Vagina (tissue), 2 donors: ENCODE measurements at regions not wholly inside any gene's neighbourhood (a gene's known extent, or its start where the extent isn't known, plus 50 kb on each side); places are given as distances from the start of the nearest gene placed in this dataset.

Experiments
- POLR2A ChIP-seq, 2 donors: fragments of 450-650 bp; IDR thresholded peaks; one replicate each; pipeline ENCODE4 v1.6.1; 2017; ENCODE audit warnings: antibody characterized with exemption in 2 of 2, mild to moderate bottlenecking in 2 of 2, moderate library complexity in 2 of 2
- POLR2AphosphoS5 ChIP-seq, 2 donors: sonication (generic); formaldehyde crosslinking; IDR thresholded peaks; one replicate each; pipeline ENCODE4 v1.9.0; 2017; ENCODE audit warnings: antibody characterized with exemption in 2 of 2, mild to moderate bottlenecking in 2 of 2, low read depth in 1 of 2; ENCODE audit not compliant: insufficient read depth in 1 of 2
- TF ChIP-seq, protein P1 (sequence below), 3 experiments: fragments of 450-650 bp in 2 of 3; fragments of 200-600 bp in 1 of 3; sonication (generic) in 1 of 3; IDR thresholded peaks; one replicate each; pipeline ENCODE4 v1.5.1; 2017 to 2019; ENCODE audit warnings: antibody characterized with exemption in 3 of 3, mild to moderate bottlenecking in 2 of 3, moderate library complexity in 2 of 3

GRCh38 chr12:113698510-113698858, 226.8 kb upstream of the LHX5 start:
- TF ChIP-seq POLR2A (IDR thresholded peaks at IDR 0.05) (no peak), POLR2AphosphoS5 (IDR thresholded peaks at IDR 0.05; ENCODE audit: insufficient read depth in 1 of 2, low read depth in 1 of 2) (no peak)
- TF ChIP-seq, protein P1, sequence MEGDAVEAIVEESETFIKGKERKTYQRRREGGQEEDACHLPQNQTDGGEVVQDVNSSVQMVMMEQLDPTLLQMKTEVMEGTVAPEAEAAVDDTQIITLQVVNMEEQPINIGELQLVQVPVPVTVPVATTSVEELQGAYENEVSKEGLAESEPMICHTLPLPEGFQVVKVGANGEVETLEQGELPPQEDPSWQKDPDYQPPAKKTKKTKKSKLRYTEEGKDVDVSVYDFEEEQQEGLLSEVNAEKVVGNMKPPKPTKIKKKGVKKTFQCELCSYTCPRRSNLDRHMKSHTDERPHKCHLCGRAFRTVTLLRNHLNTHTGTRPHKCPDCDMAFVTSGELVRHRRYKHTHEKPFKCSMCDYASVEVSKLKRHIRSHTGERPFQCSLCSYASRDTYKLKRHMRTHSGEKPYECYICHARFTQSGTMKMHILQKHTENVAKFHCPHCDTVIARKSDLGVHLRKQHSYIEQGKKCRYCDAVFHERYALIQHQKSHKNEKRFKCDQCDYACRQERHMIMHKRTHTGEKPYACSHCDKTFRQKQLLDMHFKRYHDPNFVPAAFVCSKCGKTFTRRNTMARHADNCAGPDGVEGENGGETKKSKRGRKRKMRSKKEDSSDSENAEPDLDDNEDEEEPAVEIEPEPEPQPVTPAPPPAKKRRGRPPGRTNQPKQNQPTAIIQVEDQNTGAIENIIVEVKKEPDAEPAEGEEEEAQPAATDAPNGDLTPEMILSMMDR (IDR thresholded peaks at IDR 0.05): no peak
